T-cell (primary cell): ENCODE measurements at regions not wholly inside any gene's neighbourhood (a gene's known extent, or its start where the extent isn't known, plus 50 kb on each side); places are given as distances from the start of the nearest gene placed in this dataset.
"Not testable (repeated sequence)": the region's sequence is repeated elsewhere in the genome, so short reads cannot be mapped to it uniquely, and the experiment has no call there.

Experiments used
- ATAC-seq, 4 experiments: fragments of 200-7000 bp in 3 of 4; fragments of 150-1000 bp in 1 of 4; cut with Tn5 transposase; replicated peaks in 1 of 4; 1 replicate in 3 of 4; 2 replicates in 1 of 4; pipeline ENCODE4 v1.10.0; 2021; ENCODE audit warnings: moderate library complexity in 3 of 4, mild to moderate bottlenecking in 2 of 4, moderate number of reproducible peaks in 1 of 4
- CTCF ChIA-PET, 2 donors: fragments of 300-600 bp; sonication (Branson Sonifier 250); formaldehyde crosslinking; loops; one replicate each; lab custom pipeline; 2022; ENCODE audit warnings: antibody characterized with exemption in 2 of 2; lab: Charles Lee
- POLR2A ChIA-PET, 2 donors: fragments of 300-600 bp; sonication (Branson Sonifier 250); formaldehyde crosslinking; loops; one replicate each; lab custom pipeline; 2022; ENCODE audit warnings: antibody characterized with exemption in 2 of 2; lab: Charles Lee
- DNase-seq, 35 experiments: peaks; one replicate each; pipeline versions ENCODE4 v3.0.0 to v3.0.0-alpha.2; 2013 to 2023
- H3K27ac ChIP-seq: one replicate; pipeline ENCODE4 v1.5.1; 2013; ENCODE audit warnings: low read length
- H3K27me3 ChIP-seq, 2 experiments: replicated peaks in 1 of 2; 1 replicate in 1 of 2; 2 replicates in 1 of 2; pipeline versions ENCODE4 v1.6.1 to v1.7.0; 2013; ENCODE audit warnings: low read length in 1 of 2, mixed read lengths in 1 of 2; ENCODE audit not compliant: control insufficient read depth in 2 of 2, insufficient read depth in 2 of 2; ENCODE audit errors: extremely low read depth in 1 of 2
- H3K36me3 ChIP-seq, 2 donors: 1 replicate in 1 of 2; 2 replicates in 1 of 2; pipeline versions ENCODE4 v1.6.1 to v1.7.0; 2013; ENCODE audit warnings: low read length in 1 of 2; ENCODE audit not compliant: control insufficient read depth in 2 of 2, insufficient read depth in 1 of 2; ENCODE audit errors: extremely low read depth in 1 of 2
- H3K4me1 ChIP-seq, 2 experiments: 1 replicate in 1 of 2; 2 replicates in 1 of 2; pipeline versions ENCODE4 v1.6.1 to v1.7.0; 2013; ENCODE audit warnings: low read length in 2 of 2, mixed read lengths in 1 of 2; ENCODE audit not compliant: insufficient read depth in 2 of 2, control insufficient read depth in 1 of 2; ENCODE audit errors: extremely low read depth in 1 of 2
- H3K4me3 ChIP-seq, 2 donors: 1 replicate in 1 of 2; 2 replicates in 1 of 2; pipeline versions ENCODE4 v1.5.1 to v1.7.0; 2013; ENCODE audit warnings: mild to moderate bottlenecking in 2 of 2, low read length in 1 of 2, moderate library complexity in 1 of 2; ENCODE audit not compliant: control insufficient read depth in 1 of 2; ENCODE audit errors: extremely low read depth in 1 of 2
- H3K9me3 ChIP-seq: 2 replicates; pipeline ENCODE4 v1.7.0; 2013
- H3K27ac Mint-ChIP-seq, 2 donors: one replicate each; pipeline ENCODE4 v1.8.0; 2020 to 2021; ENCODE audit warnings: mild to moderate bottlenecking in 2 of 2, mixed read lengths in 2 of 2
- H3K27me3 Mint-ChIP-seq, 2 donors: one replicate each; pipeline ENCODE4 v1.8.0; 2021 to 2022; ENCODE audit warnings: mixed read lengths in 2 of 2
- H3K36me3 Mint-ChIP-seq: one replicate; pipeline ENCODE4 v1.8.0; 2021; ENCODE audit warnings: mixed read lengths
- H3K4me1 Mint-ChIP-seq, 3 donors: one replicate each; pipeline ENCODE4 v1.8.0; 2020 to 2022; ENCODE audit warnings: mixed read lengths in 3 of 3, mild to moderate bottlenecking in 1 of 3
- H3K4me3 Mint-ChIP-seq, 3 donors: one replicate each; pipeline ENCODE4 v1.8.0; 2020 to 2022; ENCODE audit warnings: mild to moderate bottlenecking in 3 of 3, mixed read lengths in 3 of 3, moderate library complexity in 3 of 3
- H3K9me3 Mint-ChIP-seq, 3 donors: one replicate each; pipeline ENCODE4 v1.8.0; 2020 to 2022; ENCODE audit warnings: mixed read lengths in 3 of 3
- WGBS: methylation state at CpG from one replicate; pipeline ENCODE4 v1.1.5; 2013; ENCODE audit warnings: missing lambda C conversion rate; ENCODE audit not compliant: insufficient coverage; 5-methylcytosine and 5-hydroxymethylcytosine counted together

- ATAC-seq, POLR2A ChIA-PET, H3K9me3 Mint-ChIP-seq, H3K4me3 Mint-ChIP-seq, H3K9me3 ChIP-seq, H3K27ac ChIP-seq, H3K36me3 ChIP-seq, H3K27me3 ChIP-seq, H3K4me3 ChIP-seq, CTCF ChIA-PET, H3K27ac Mint-ChIP-seq, H3K36me3 Mint-ChIP-seq, DNase-seq: not testable (repeated sequence)
- peaks cover 16 to 48% (median 29%) of the 10 kb centered on the region in 3 donors for H3K4me1 Mint-ChIP-seq
- H3K27me3 Mint-ChIP-seq, result peaks cover 0 to 12% of the 10 kb centered on the region in 2 donors
- peaks cover 0 to 20% of the 10 kb centered on the region in 2 experiments for H3K4me1 ChIP-seq
- no CpG with 5 or more reads among the region's 3 CpGs for WGBS
These were observed 169.3 kb downstream of the VSIG4 start for GRCh38 chrX:65870544-65870943.

- Mint-ChIP-seq H3K27ac (no peak overlapping the region), H3K4me3 (no peak overlapping the region), H3K27me3 (peaks cover 0 to 2% of the 10 kb centered on the region in 2 donors), H3K9me3 (no peaks in the 10 kb centered on the region), H3K4me1 (peaks cover 25 to 45% (median 35%) of the 10 kb centered on the region in 3 donors), H3K36me3 (no peaks in the 10 kb centered on the region)
- Histone ChIP-seq H3K36me3 (no peaks in the 10 kb centered on the region), H3K27ac (peak overlapping the region; percentile 49), H3K27me3 (no peaks in the 10 kb centered on the region), H3K9me3 (no peaks in the 10 kb centered on the region), H3K4me3 (no peak overlapping the region), H3K4me1 (peaks cover 6 to 9% of the 10 kb centered on the region in 2 experiments)
- no peak for DNase-seq
- ChIA-PET CTCF (no interaction called here), POLR2A (no interaction called here)
- no CpG with 5 or more reads among the region's 1 CpG for WGBS
- ATAC-seq, result no peak
These were observed 173.1 kb downstream of the VSIG4 start for GRCh38 chrX:65866773-65867172.

GRCh38 chrX:65866146-65866545, 173.7 kb downstream of the VSIG4 start:
- H3K4me3 Mint-ChIP-seq, result no peak overlapping the region
- H3K27ac Mint-ChIP-seq, result peak overlapping the region; percentile 57 to 72
- peak; percentile 60 to 96 (median 86) for ATAC-seq
- Histone ChIP-seq H3K4me1 (peaks cover 8 to 11% of the 10 kb centered on the region in 2 experiments), H3K36me3 (no peaks in the 10 kb centered on the region), H3K9me3 (no peaks in the 10 kb centered on the region), H3K27ac (peak overlapping the region; percentile 49), H3K27me3 (no peaks in the 10 kb centered on the region), H3K4me3 (no peak overlapping the region)
- peaks cover 0 to 4% of the 10 kb centered on the region in 2 donors for H3K27me3 Mint-ChIP-seq
- CTCF ChIA-PET, result no interaction called here
- POLR2A ChIA-PET, result no interaction called here
- H3K9me3 Mint-ChIP-seq, result no peaks in the 10 kb centered on the region
- no peaks in the 10 kb centered on the region for H3K36me3 Mint-ChIP-seq
- peaks cover 28 to 48% (median 42%) of the 10 kb centered on the region in 3 donors for H3K4me1 Mint-ChIP-seq
- peak in 21 of 35 experiments; percentile 0 to 55 (median 12) for DNase-seq

GRCh38 chrX:65862638-65863037, 177.2 kb downstream of the VSIG4 start:
- Mint-ChIP-seq H3K36me3 (no peaks in the 10 kb centered on the region), H3K27ac (no peak overlapping the region)
- peak in 3 of 4 experiments; percentile 34 to 58 (median 46) for ATAC-seq

GRCh38 chrX:65859299-65859698, 180.6 kb downstream of the VSIG4 start:
- no peak overlapping the region for H3K4me3 Mint-ChIP-seq
- peaks cover 18 to 45% (median 34%) of the 10 kb centered on the region in 3 donors for H3K4me1 Mint-ChIP-seq
- ChIA-PET POLR2A (no interaction called here), CTCF (no interaction called here)
- no peak overlapping the region for H3K27ac ChIP-seq
- H3K36me3 ChIP-seq, result no peaks in the 10 kb centered on the region
- no peaks in the 10 kb centered on the region for H3K36me3 Mint-ChIP-seq
- peaks cover 2 to 9% (median 5%) of the 10 kb centered on the region in 3 donors for H3K9me3 Mint-ChIP-seq
- ATAC-seq (peak in 2 of 4 experiments; percentile 29 to 45), DNase-seq (no peak)
- H3K27ac Mint-ChIP-seq, result peak overlapping the region in 1 of 2 donors; percentile 29
- H3K27me3 Mint-ChIP-seq, result peaks cover 0 to 9% of the 10 kb centered on the region in 2 donors
- no peaks in the 10 kb centered on the region for H3K27me3 ChIP-seq
- peaks cover 8 to 9% of the 10 kb centered on the region in 2 experiments for H3K4me1 ChIP-seq
- no peak overlapping the region for H3K4me3 ChIP-seq
- H3K9me3 ChIP-seq, result no peaks in the 10 kb centered on the region

More at GRCh38 chrX:65862638-65863037, 177.2 kb downstream of the VSIG4 start:
- POLR2A ChIA-PET, result no interaction called here
- Mint-ChIP-seq H3K9me3 (no peaks in the 10 kb centered on the region), H3K27me3 (peaks cover 0 to 4% of the 10 kb centered on the region in 2 donors), H3K4me1 (peaks cover 30 to 63% (median 49%) of the 10 kb centered on the region in 3 donors), H3K4me3 (no peak overlapping the region)
- WGBS, result no CpG with 5 or more reads among the region's 5 CpGs
- DNase-seq, result peak in 10 of 35 experiments; percentile 2 to 58 (median 14)
- H3K4me1 ChIP-seq, result peaks cover 8 to 11% of the 10 kb centered on the region in 2 experiments
- no peaks in the 10 kb centered on the region for H3K36me3 ChIP-seq
- no peaks in the 10 kb centered on the region for H3K27me3 ChIP-seq
- H3K9me3 ChIP-seq, result no peaks in the 10 kb centered on the region
- H3K4me3 ChIP-seq, result no peak overlapping the region
- no peak overlapping the region for H3K27ac ChIP-seq
- CTCF ChIA-PET, result no interaction called here

GRCh38 chrX:65854437-65854836, 185.4 kb downstream of the VSIG4 start:
- H3K4me1 Mint-ChIP-seq, ATAC-seq, H3K9me3 ChIP-seq, DNase-seq, H3K27ac ChIP-seq, H3K36me3 Mint-ChIP-seq, H3K4me1 ChIP-seq, H3K27me3 ChIP-seq, H3K27ac Mint-ChIP-seq, H3K36me3 ChIP-seq, H3K4me3 Mint-ChIP-seq, CTCF ChIA-PET, POLR2A ChIA-PET, H3K4me3 ChIP-seq: not testable (repeated sequence)
- peaks cover 0 to 22% of the 10 kb centered on the region in 2 donors for H3K27me3 Mint-ChIP-seq
- no CpG with 5 or more reads among the region's 1 CpG for WGBS
- H3K9me3 Mint-ChIP-seq, result peaks cover 11 to 15% (median 14%) of the 10 kb centered on the region in 3 donors

- H3K27me3 Mint-ChIP-seq, result peaks cover 0 to 18% of the 10 kb centered on the region in 2 donors
- H3K27me3 ChIP-seq, H3K27ac ChIP-seq, H3K4me1 Mint-ChIP-seq, CTCF ChIA-PET, H3K4me3 ChIP-seq, H3K27ac Mint-ChIP-seq, H3K4me1 ChIP-seq, ATAC-seq, H3K9me3 ChIP-seq, H3K36me3 Mint-ChIP-seq, DNase-seq, POLR2A ChIA-PET, H3K36me3 ChIP-seq, H3K4me3 Mint-ChIP-seq: not testable (repeated sequence)
- peaks cover 11 to 15% (median 14%) of the 10 kb centered on the region in 3 donors for H3K9me3 Mint-ChIP-seq
- no CpG with 5 or more reads among the region's 1 CpG for WGBS
These were observed 183.9 kb downstream of the MSN start for GRCh38 chrX:65851306-65851705.
